ENCODE measurements at regions not wholly inside any gene's neighbourhood (a gene's known extent, or its start where the extent isn't known, plus 50 kb on each side); places are given as distances from the start of the nearest gene placed in this dataset.

- no peak overlapping the region for H3K4me3 ChIP-seq (ENCODE audit: low read depth in 1 of 5, low read length in 5 of 5)
- no peaks in the 10 kb centered on the region for H3K9me3 ChIP-seq (ENCODE audit: control insufficient read depth in 5 of 5, low read length in 5 of 5)
- no peak overlapping the region for H3K9ac ChIP-seq (ENCODE audit: low read length in 5 of 5)
- H3K27me3 ChIP-seq (ENCODE audit: control insufficient read depth in 5 of 5, insufficient read depth in 4 of 5, low read length in 5 of 5), result no peaks in the 10 kb centered on the region
- no peak overlapping the region for H3K27ac ChIP-seq (ENCODE audit: low read depth, low read length)
- H3K4me1 ChIP-seq (ENCODE audit: control insufficient read depth in 5 of 5, insufficient read depth in 5 of 5, low read length in 5 of 5), result peaks cover 5 to 73% (median 52%) of the 10 kb centered on the region in 5 donors
- no peaks in the 10 kb centered on the region for H3K36me3 ChIP-seq (ENCODE audit: control insufficient read depth in 5 of 5, insufficient read depth in 5 of 5, low read length in 5 of 5)
These were observed 165.7 kb upstream of the GLI2 start for GRCh38 chr2:120570001-120570400.

- no peaks in the 10 kb centered on the region for H3K27me3 ChIP-seq (ENCODE audit: control insufficient read depth in 5 of 5, insufficient read depth in 4 of 5, low read length in 5 of 5)
- H3K4me1 ChIP-seq (ENCODE audit: control insufficient read depth in 5 of 5, insufficient read depth in 5 of 5, low read length in 5 of 5), result peaks cover 4 to 74% (median 46%) of the 10 kb centered on the region in 5 donors
- H3K36me3 ChIP-seq (ENCODE audit: control insufficient read depth in 5 of 5, insufficient read depth in 5 of 5, low read length in 5 of 5), result no peaks in the 10 kb centered on the region
- no peaks in the 10 kb centered on the region for H3K9me3 ChIP-seq (ENCODE audit: control insufficient read depth in 5 of 5, low read length in 5 of 5)
- H3K9ac ChIP-seq (ENCODE audit: low read length in 5 of 5), result no peak overlapping the region
- no peak overlapping the region for H3K27ac ChIP-seq (ENCODE audit: low read depth, low read length)
- no peak overlapping the region for H3K4me3 ChIP-seq (ENCODE audit: low read depth in 1 of 5, low read length in 5 of 5)
These were observed 165.1 kb upstream of the GLI2 start for GRCh38 chr2:120570546-120570945.

DNA sequence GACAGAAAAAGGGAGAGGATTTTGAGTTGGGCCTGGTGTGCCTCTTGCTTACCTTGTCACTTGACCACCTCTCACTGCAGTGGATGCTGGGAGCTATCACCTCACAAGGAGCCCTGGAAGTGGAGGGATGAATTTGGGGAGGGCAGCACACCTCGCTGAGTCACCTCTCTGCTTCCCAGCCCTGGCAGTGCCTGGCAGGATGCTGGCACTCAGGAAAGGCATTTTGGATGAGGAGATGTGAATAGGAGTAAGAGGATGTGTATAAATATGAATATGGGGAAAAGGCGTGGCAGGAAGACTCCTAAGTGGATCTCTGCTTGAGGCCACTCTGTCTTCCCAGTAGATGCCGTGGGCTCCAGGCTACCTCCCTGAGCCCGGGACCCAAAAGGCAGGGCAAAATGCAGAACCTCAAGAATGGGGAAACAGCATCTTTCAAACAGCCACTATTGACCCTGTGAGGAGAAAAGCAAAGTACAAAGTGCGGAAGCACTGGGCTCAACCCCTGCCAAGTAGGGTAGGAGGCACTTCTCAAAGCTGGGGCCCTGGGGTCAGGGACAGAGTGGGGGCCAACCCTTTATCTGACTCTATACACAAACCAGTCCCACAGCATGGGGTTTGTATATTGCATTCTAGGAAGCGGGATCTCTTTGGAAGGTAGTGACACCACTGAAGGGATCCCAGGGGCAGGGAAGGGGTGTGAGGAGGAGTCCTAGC, 164.5 kb upstream of the GLI2 start:
- no peak overlapping the region for H3K27ac ChIP-seq (ENCODE audit: low read depth, low read length)
- H3K9ac ChIP-seq (ENCODE audit: low read length in 5 of 5), result no peak overlapping the region
- H3K36me3 ChIP-seq (ENCODE audit: control insufficient read depth in 5 of 5, insufficient read depth in 5 of 5, low read length in 5 of 5), result no peaks in the 10 kb centered on the region
- H3K4me1 ChIP-seq (ENCODE audit: control insufficient read depth in 5 of 5, insufficient read depth in 5 of 5, low read length in 5 of 5), result peaks cover 3 to 75% (median 40%) of the 10 kb centered on the region in 5 donors
- H3K27me3 ChIP-seq (ENCODE audit: control insufficient read depth in 5 of 5, insufficient read depth in 4 of 5, low read length in 5 of 5), result no peaks in the 10 kb centered on the region
- H3K9me3 ChIP-seq (ENCODE audit: control insufficient read depth in 5 of 5, low read length in 5 of 5), result no peaks in the 10 kb centered on the region
- H3K4me3 ChIP-seq (ENCODE audit: low read depth in 1 of 5, low read length in 5 of 5), result no peak overlapping the region

- no peaks in the 10 kb centered on the region for H3K9me3 ChIP-seq (ENCODE audit: control insufficient read depth in 5 of 5, low read length in 5 of 5)
- H3K27ac ChIP-seq (ENCODE audit: low read depth, low read length), result no peak overlapping the region
- H3K27me3 ChIP-seq (ENCODE audit: control insufficient read depth in 5 of 5, insufficient read depth in 4 of 5, low read length in 5 of 5), result no peaks in the 10 kb centered on the region
- no peak overlapping the region for H3K4me3 ChIP-seq (ENCODE audit: low read depth in 1 of 5, low read length in 5 of 5)
- H3K4me1 ChIP-seq (ENCODE audit: control insufficient read depth in 5 of 5, insufficient read depth in 5 of 5, low read length in 5 of 5), result peaks cover 2 to 75% (median 39%) of the 10 kb centered on the region in 5 donors
- no peak overlapping the region for H3K9ac ChIP-seq (ENCODE audit: low read length in 5 of 5)
- H3K36me3 ChIP-seq (ENCODE audit: control insufficient read depth in 5 of 5, insufficient read depth in 5 of 5, low read length in 5 of 5), result no peaks in the 10 kb centered on the region
These were observed 163.4 kb upstream of the GLI2 start for GRCh38 chr2:120572226-120572625.

- Histone ChIP-seq H3K9me3 (ENCODE audit: control insufficient read depth in 5 of 5, low read length in 5 of 5) (no peaks in the 10 kb centered on the region), H3K36me3 (ENCODE audit: control insufficient read depth in 5 of 5, insufficient read depth in 5 of 5, low read length in 5 of 5) (no peaks in the 10 kb centered on the region), H3K4me1 (ENCODE audit: control insufficient read depth in 5 of 5, insufficient read depth in 5 of 5, low read length in 5 of 5) (peaks cover 2 to 78% (median 29%) of the 10 kb centered on the region in 5 donors), H3K4me3 (ENCODE audit: low read depth in 1 of 5, low read length in 5 of 5) (no peak overlapping the region), H3K27ac (ENCODE audit: low read depth, low read length) (no peak overlapping the region), H3K9ac (ENCODE audit: low read length in 5 of 5) (peak overlapping the region in 1 of 5 donors; percentile 39), H3K27me3 (ENCODE audit: control insufficient read depth in 5 of 5, insufficient read depth in 4 of 5, low read length in 5 of 5) (no peaks in the 10 kb centered on the region)
These were observed 161.0 kb upstream of the GLI2 start for GRCh38 chr2:120574620-120575019.

GRCh38 chr2:120575966-120576365, 159.7 kb upstream of the GLI2 start:
- no peaks in the 10 kb centered on the region for H3K9me3 ChIP-seq (ENCODE audit: control insufficient read depth in 5 of 5, low read length in 5 of 5)
- H3K4me3 ChIP-seq (ENCODE audit: low read depth in 1 of 5, low read length in 5 of 5), result no peak overlapping the region
- H3K27ac ChIP-seq (ENCODE audit: low read depth, low read length), result peak overlapping the region; percentile 58
- no peaks in the 10 kb centered on the region for H3K27me3 ChIP-seq (ENCODE audit: control insufficient read depth in 5 of 5, insufficient read depth in 4 of 5, low read length in 5 of 5)
- no peaks in the 10 kb centered on the region for H3K36me3 ChIP-seq (ENCODE audit: control insufficient read depth in 5 of 5, insufficient read depth in 5 of 5, low read length in 5 of 5)
- no peak overlapping the region for H3K9ac ChIP-seq (ENCODE audit: low read length in 5 of 5)
- peaks cover 2 to 77% (median 37%) of the 10 kb centered on the region in 5 donors for H3K4me1 ChIP-seq (ENCODE audit: control insufficient read depth in 5 of 5, insufficient read depth in 5 of 5, low read length in 5 of 5)

DNA sequence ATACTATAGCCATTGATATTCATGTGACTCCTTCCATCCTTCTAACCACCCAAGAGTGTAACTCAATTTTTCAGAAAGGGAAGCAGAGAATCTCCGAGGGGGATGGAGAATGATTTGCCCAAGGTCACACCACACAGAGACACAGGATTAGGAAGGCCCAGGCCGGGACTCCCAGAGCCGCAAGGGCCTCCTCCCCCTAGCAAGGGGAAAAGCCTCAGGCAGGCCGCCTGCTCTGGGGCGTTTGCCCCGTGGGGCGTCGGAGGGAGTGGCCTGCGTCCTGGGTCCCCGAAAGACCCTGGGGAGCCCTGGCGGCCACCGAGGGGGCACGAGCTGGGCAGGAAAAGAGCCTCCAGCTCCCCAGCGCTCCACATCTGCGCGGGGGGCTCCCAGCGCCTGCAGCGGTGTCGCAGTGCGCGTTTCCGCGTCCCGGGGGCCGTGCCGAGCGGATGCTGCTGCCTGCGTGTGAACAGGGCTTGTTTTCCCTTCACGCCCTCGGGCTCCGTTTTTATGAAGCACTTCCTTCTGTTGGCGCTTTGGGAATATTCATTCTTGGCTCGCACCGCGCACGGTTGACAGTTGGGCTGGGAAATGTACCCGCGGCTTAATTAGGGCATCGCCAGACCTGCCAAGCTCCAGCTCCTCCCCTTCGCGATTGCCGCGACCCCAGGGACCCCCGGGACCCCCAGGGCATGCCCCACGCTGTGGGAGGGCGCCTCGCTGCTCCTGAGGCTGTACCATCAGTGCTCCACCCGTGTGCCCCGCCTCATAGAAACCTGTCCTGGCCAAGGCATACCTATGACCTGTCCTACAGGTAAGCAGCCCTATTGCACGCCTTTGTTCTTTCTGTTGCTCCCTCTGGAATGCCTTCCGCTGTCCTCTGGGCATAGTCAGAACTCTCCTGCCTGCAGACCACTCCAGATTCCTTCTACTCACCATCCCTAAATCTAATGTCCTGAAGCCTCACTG, 158.9 kb upstream of the GLI2 start:
- H3K27me3 ChIP-seq (ENCODE audit: control insufficient read depth in 5 of 5, insufficient read depth in 4 of 5, low read length in 5 of 5), result no peaks in the 10 kb centered on the region
- peak overlapping the region in 3 of 5 donors; percentile 51 to 66 (median 63) for H3K9ac ChIP-seq (ENCODE audit: low read length in 5 of 5)
- H3K27ac ChIP-seq (ENCODE audit: low read depth, low read length), result peak overlapping the region; percentile 58
- H3K9me3 ChIP-seq (ENCODE audit: control insufficient read depth in 5 of 5, low read length in 5 of 5), result no peaks in the 10 kb centered on the region
- no peaks in the 10 kb centered on the region for H3K36me3 ChIP-seq (ENCODE audit: control insufficient read depth in 5 of 5, insufficient read depth in 5 of 5, low read length in 5 of 5)
- H3K4me1 ChIP-seq (ENCODE audit: control insufficient read depth in 5 of 5, insufficient read depth in 5 of 5, low read length in 5 of 5), result peaks cover 2 to 71% (median 34%) of the 10 kb centered on the region in 5 donors
- peak overlapping the region in 4 of 5 donors; percentile 27 to 52 (median 46) for H3K4me3 ChIP-seq (ENCODE audit: low read depth in 1 of 5, low read length in 5 of 5)

- Histone ChIP-seq H3K4me1 (ENCODE audit: control insufficient read depth in 5 of 5, insufficient read depth in 5 of 5, low read length in 5 of 5) (peaks cover 2 to 63% (median 30%) of the 10 kb centered on the region in 5 donors), H3K27me3 (ENCODE audit: control insufficient read depth in 5 of 5, insufficient read depth in 4 of 5, low read length in 5 of 5) (no peaks in the 10 kb centered on the region), H3K9me3 (ENCODE audit: control insufficient read depth in 5 of 5, low read length in 5 of 5) (no peaks in the 10 kb centered on the region), H3K27ac (ENCODE audit: low read depth, low read length) (no peak overlapping the region), H3K9ac (ENCODE audit: low read length in 5 of 5) (no peak overlapping the region), H3K36me3 (ENCODE audit: control insufficient read depth in 5 of 5, insufficient read depth in 5 of 5, low read length in 5 of 5) (no peaks in the 10 kb centered on the region), H3K4me3 (ENCODE audit: low read depth in 1 of 5, low read length in 5 of 5) (no peak overlapping the region)
These were observed 157.9 kb upstream of the GLI2 start for GRCh38 chr2:120577721-120578295.

GRCh38 chr2:120578576-120579352, 156.9 kb upstream of the GLI2 start:
- no peak overlapping the region for H3K27ac ChIP-seq (ENCODE audit: low read depth, low read length)
- H3K4me3 ChIP-seq (ENCODE audit: low read depth in 1 of 5, low read length in 5 of 5), result no peak overlapping the region
- no peaks in the 10 kb centered on the region for H3K36me3 ChIP-seq (ENCODE audit: control insufficient read depth in 5 of 5, insufficient read depth in 5 of 5, low read length in 5 of 5)
- H3K4me1 ChIP-seq (ENCODE audit: control insufficient read depth in 5 of 5, insufficient read depth in 5 of 5, low read length in 5 of 5), result peaks cover 2 to 53% (median 30%) of the 10 kb centered on the region in 5 donors
- H3K27me3 ChIP-seq (ENCODE audit: control insufficient read depth in 5 of 5, insufficient read depth in 4 of 5, low read length in 5 of 5), result no peaks in the 10 kb centered on the region
- no peak overlapping the region for H3K9ac ChIP-seq (ENCODE audit: low read length in 5 of 5)
- no peaks in the 10 kb centered on the region for H3K9me3 ChIP-seq (ENCODE audit: control insufficient read depth in 5 of 5, low read length in 5 of 5)

Measured in subcutaneous abdominal adipose tissue (tissue), 5 donors.